Vagina (tissue), 2 donors: ENCODE measurements at regions not wholly inside any gene's neighbourhood (a gene's known extent, or its start where the extent isn't known, plus 50 kb on each side); places are given as distances from the start of the nearest gene placed in this dataset.

Source experiments
- POLR2AphosphoS5 ChIP-seq, 2 donors: sonication (generic); formaldehyde crosslinking; IDR thresholded peaks; one replicate each; pipeline ENCODE4 v1.9.0; 2017; ENCODE audit warnings: antibody characterized with exemption in 2 of 2, mild to moderate bottlenecking in 2 of 2, low read depth in 1 of 2; ENCODE audit not compliant: insufficient read depth in 1 of 2
- TF ChIP-seq, protein P1 (sequence below), 3 experiments: fragments of 450-650 bp in 2 of 3; fragments of 200-600 bp in 1 of 3; sonication (generic) in 1 of 3; IDR thresholded peaks; one replicate each; pipeline ENCODE4 v1.5.1; 2017 to 2019; ENCODE audit warnings: antibody characterized with exemption in 3 of 3, mild to moderate bottlenecking in 2 of 3, moderate library complexity in 2 of 3

- TF ChIP-seq POLR2AphosphoS5 (IDR thresholded peaks at IDR 0.05; ENCODE audit: insufficient read depth in 1 of 2, low read depth in 1 of 2) = no peak
- TF ChIP-seq, protein P1, sequence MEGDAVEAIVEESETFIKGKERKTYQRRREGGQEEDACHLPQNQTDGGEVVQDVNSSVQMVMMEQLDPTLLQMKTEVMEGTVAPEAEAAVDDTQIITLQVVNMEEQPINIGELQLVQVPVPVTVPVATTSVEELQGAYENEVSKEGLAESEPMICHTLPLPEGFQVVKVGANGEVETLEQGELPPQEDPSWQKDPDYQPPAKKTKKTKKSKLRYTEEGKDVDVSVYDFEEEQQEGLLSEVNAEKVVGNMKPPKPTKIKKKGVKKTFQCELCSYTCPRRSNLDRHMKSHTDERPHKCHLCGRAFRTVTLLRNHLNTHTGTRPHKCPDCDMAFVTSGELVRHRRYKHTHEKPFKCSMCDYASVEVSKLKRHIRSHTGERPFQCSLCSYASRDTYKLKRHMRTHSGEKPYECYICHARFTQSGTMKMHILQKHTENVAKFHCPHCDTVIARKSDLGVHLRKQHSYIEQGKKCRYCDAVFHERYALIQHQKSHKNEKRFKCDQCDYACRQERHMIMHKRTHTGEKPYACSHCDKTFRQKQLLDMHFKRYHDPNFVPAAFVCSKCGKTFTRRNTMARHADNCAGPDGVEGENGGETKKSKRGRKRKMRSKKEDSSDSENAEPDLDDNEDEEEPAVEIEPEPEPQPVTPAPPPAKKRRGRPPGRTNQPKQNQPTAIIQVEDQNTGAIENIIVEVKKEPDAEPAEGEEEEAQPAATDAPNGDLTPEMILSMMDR (IDR thresholded peaks at IDR 0.05) = no peak
Measured at GRCh38 chr3:88703501-88704059, 403.8 kb upstream of the EPHA3 start.
